WTC11 (cell line): ENCODE measurements at regions not wholly inside any gene's neighbourhood (a gene's known extent, or its start where the extent isn't known, plus 50 kb on each side); places are given as distances from the start of the nearest gene placed in this dataset.

Experiments
- FOXJ3 ChIP-seq: sonication (generic); formaldehyde crosslinking; IDR thresholded peaks from 2 replicates; pipeline ENCODE4 v1.9.0; 2021; ENCODE audit warnings: missing genetic modification reagents, mild to moderate bottlenecking, borderline replicate concordance
- NR1H2 ChIP-seq: sonication (generic); formaldehyde crosslinking; IDR thresholded peaks from 2 replicates; pipeline ENCODE4 v1.9.0; 2021; ENCODE audit warnings: mild to moderate bottlenecking, moderate library complexity, missing genetic modification reagents
- SP1 ChIP-seq: sonication (generic); formaldehyde crosslinking; conservative IDR thresholded peaks from 2 replicates; pipeline ENCODE4 v1.8.1; 2022; ENCODE audit warnings: missing genetic modification reagents
- ZBTB21 ChIP-seq: sonication (generic); formaldehyde crosslinking; IDR thresholded peaks from 2 replicates; pipeline ENCODE4 v1.8.1; 2023; ENCODE audit warnings: mild to moderate bottlenecking, missing genetic modification reagents, borderline replicate concordance
- ZNF263 ChIP-seq: sonication (generic); formaldehyde crosslinking; IDR thresholded peaks from 2 replicates; pipeline ENCODE4 v1.8.1; 2022; ENCODE audit warnings: low read depth, mild to moderate bottlenecking, moderate library complexity, missing genetic modification reagents
- TF ChIP-seq, protein P1 (sequence below): sonication (generic); formaldehyde crosslinking; IDR thresholded peaks from 2 replicates; pipeline ENCODE4 v1.8.0; 2022; ENCODE audit warnings: mild to moderate bottlenecking, missing genetic modification reagents
- TF ChIP-seq, protein P2 (sequence below): sonication (generic); formaldehyde crosslinking; IDR thresholded peaks from 2 replicates; pipeline ENCODE4 v1.8.0; 2023; ENCODE audit warnings: missing genetic modification reagents
- TF ChIP-seq, protein P3 (sequence below): sonication (generic); formaldehyde crosslinking; IDR thresholded peaks from 2 replicates; pipeline ENCODE4 v1.8.0; 2023; ENCODE audit warnings: mild to moderate bottlenecking, missing genetic modification reagents
- TF ChIP-seq, protein P4 (sequence below): sonication (generic); formaldehyde crosslinking; IDR thresholded peaks from 2 replicates; pipeline ENCODE4 v1.8.1; 2022; ENCODE audit warnings: low read depth, missing genetic modification reagents, borderline replicate concordance

DNA sequence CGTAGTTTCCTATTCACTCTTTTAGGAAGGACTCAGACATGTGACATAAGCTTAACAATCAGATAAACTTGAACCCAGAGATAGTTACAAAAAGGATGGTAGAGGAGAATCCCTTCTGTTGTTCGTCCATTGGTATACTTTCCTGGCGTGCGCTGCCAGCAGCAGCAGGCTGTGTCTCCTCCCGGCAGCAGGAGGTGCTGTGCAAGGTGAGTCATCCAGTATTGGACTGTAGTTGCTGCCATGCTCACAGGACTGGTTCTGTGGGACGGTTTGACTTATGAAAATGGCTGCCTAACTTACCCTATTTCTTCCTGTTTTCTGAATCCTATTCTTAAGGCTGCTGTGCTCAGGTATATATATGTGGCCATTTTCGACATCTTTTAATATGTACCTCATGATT lies 253.4 kb upstream of the LRRC3B start:
- TF ChIP-seq NR1H2 (CRISPR knock-in tag) (no peak), ZBTB21 (no peak), SP1 (CRISPR knock-in tag) (no peak), ZNF263 (CRISPR knock-in tag) (no peak), FOXJ3 (CRISPR knock-in tag) (no peak)
- TF ChIP-seq, protein P1, sequence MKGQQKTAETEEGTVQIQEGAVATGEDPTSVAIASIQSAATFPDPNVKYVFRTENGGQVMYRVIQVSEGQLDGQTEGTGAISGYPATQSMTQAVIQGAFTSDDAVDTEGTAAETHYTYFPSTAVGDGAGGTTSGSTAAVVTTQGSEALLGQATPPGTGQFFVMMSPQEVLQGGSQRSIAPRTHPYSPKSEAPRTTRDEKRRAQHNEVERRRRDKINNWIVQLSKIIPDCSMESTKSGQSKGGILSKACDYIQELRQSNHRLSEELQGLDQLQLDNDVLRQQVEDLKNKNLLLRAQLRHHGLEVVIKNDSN (CRISPR knock-in tag), result no peak
- TF ChIP-seq, protein P2, sequence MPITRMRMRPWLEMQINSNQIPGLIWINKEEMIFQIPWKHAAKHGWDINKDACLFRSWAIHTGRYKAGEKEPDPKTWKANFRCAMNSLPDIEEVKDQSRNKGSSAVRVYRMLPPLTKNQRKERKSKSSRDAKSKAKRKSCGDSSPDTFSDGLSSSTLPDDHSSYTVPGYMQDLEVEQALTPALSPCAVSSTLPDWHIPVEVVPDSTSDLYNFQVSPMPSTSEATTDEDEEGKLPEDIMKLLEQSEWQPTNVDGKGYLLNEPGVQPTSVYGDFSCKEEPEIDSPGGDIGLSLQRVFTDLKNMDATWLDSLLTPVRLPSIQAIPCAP (CRISPR knock-in tag), result no peak
- TF ChIP-seq, protein P3, sequence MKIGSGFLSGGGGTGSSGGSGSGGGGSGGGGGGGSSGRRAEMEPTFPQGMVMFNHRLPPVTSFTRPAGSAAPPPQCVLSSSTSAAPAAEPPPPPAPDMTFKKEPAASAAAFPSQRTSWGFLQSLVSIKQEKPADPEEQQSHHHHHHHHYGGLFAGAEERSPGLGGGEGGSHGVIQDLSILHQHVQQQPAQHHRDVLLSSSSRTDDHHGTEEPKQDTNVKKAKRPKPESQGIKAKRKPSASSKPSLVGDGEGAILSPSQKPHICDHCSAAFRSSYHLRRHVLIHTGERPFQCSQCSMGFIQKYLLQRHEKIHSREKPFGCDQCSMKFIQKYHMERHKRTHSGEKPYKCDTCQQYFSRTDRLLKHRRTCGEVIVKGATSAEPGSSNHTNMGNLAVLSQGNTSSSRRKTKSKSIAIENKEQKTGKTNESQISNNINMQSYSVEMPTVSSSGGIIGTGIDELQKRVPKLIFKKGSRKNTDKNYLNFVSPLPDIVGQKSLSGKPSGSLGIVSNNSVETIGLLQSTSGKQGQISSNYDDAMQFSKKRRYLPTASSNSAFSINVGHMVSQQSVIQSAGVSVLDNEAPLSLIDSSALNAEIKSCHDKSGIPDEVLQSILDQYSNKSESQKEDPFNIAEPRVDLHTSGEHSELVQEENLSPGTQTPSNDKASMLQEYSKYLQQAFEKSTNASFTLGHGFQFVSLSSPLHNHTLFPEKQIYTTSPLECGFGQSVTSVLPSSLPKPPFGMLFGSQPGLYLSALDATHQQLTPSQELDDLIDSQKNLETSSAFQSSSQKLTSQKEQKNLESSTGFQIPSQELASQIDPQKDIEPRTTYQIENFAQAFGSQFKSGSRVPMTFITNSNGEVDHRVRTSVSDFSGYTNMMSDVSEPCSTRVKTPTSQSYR (CRISPR knock-in tag), result no peak
- TF ChIP-seq, protein P4, sequence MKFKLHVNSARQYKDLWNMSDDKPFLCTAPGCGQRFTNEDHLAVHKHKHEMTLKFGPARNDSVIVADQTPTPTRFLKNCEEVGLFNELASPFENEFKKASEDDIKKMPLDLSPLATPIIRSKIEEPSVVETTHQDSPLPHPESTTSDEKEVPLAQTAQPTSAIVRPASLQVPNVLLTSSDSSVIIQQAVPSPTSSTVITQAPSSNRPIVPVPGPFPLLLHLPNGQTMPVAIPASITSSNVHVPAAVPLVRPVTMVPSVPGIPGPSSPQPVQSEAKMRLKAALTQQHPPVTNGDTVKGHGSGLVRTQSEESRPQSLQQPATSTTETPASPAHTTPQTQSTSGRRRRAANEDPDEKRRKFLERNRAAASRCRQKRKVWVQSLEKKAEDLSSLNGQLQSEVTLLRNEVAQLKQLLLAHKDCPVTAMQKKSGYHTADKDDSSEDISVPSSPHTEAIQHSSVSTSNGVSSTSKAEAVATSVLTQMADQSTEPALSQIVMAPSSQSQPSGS (CRISPR knock-in tag), result no peak
